DOHH2 (cell line): ENCODE measurements at regions not wholly inside any gene's neighbourhood (a gene's known extent, or its start where the extent isn't known, plus 50 kb on each side); places are given as distances from the start of the nearest gene placed in this dataset.

Source experiments
- H3F3A ChIP-seq: fragments of 200-600 bp; sonication (generic), shearing (Covaris generic); 2 replicates; pipeline ENCODE4 v1.6.0; 2016; ENCODE audit warnings: antibody characterized with exemption, mild to moderate bottlenecking; ENCODE audit not compliant: control insufficient read depth, insufficient read depth
- H3K27ac ChIP-seq: fragments of 200-600 bp; sonication (generic); 2 replicates; pipeline ENCODE4 v1.5.1; 2014; ENCODE audit warnings: low read depth, mild to moderate bottlenecking, low read length, moderate library complexity
- H3K27me3 ChIP-seq: fragments of 200-600 bp; sonication (generic); 2 replicates; pipeline ENCODE4 v1.6.1; 2014; ENCODE audit warnings: mild to moderate bottlenecking, low read length, mixed read lengths; ENCODE audit not compliant: control insufficient read depth
- H3K36me3 ChIP-seq: fragments of 200-600 bp; sonication (generic); 2 replicates; pipeline ENCODE4 v1.6.1; 2014; ENCODE audit warnings: mild to moderate bottlenecking, low read length, moderate library complexity, mixed read lengths; ENCODE audit not compliant: control insufficient read depth
- H3K4me1 ChIP-seq: fragments of 200-600 bp; sonication (generic); 2 replicates; pipeline ENCODE4 v1.6.1; 2014; ENCODE audit warnings: mild to moderate bottlenecking, low read length, mixed read lengths; ENCODE audit not compliant: control insufficient read depth
- H3K4me2 ChIP-seq: fragments of 200-600 bp; sonication (generic); 2 replicates; pipeline ENCODE4 v1.6.0; 2014; ENCODE audit warnings: mild to moderate bottlenecking, low read length, moderate library complexity
- H3K4me3 ChIP-seq: fragments of 200-600 bp; sonication (generic); 2 replicates; pipeline ENCODE4 v1.5.1; 2014; ENCODE audit warnings: mild to moderate bottlenecking, low read length, mixed read lengths
- H3K79me2 ChIP-seq: fragments of 200-600 bp; sonication (generic); 2 replicates; pipeline ENCODE4 v1.6.1; 2014; ENCODE audit warnings: mild to moderate bottlenecking, low read length, mixed read lengths; ENCODE audit not compliant: control insufficient read depth
- H3K9me2 ChIP-seq: fragments of 200-600 bp; sonication (generic); replicated peaks from 2 replicates; pipeline ENCODE4 v1.6.1; 2014; ENCODE audit warnings: mild to moderate bottlenecking, low read length, mixed read lengths; ENCODE audit not compliant: control insufficient read depth
- H3K9me3 ChIP-seq: fragments of 200-600 bp; sonication (generic); 2 replicates; pipeline ENCODE4 v1.6.1; 2014; ENCODE audit warnings: antibody characterized with exemption, low read length, mixed read lengths; ENCODE audit not compliant: control insufficient read depth, insufficient read depth
- H4K20me1 ChIP-seq: fragments of 200-600 bp; sonication (generic); 2 replicates; pipeline ENCODE4 v1.6.0; 2014; ENCODE audit warnings: low read depth, mild to moderate bottlenecking, antibody characterized with exemption, low read length, moderate library complexity; ENCODE audit not compliant: control insufficient read depth, insufficient read depth
- CTCF ChIP-seq: fragments of 200-600 bp; sonication (generic); IDR thresholded peaks from one replicate; pipeline ENCODE4 v1.5.1; 2014; ENCODE audit warnings: antibody characterized with exemption, mild to moderate bottlenecking, low read depth, low read length; ENCODE audit not compliant: poor library complexity, severe bottlenecking
- EZH2phosphoT487 ChIP-seq: fragments of 200-600 bp; sonication (generic); IDR thresholded peaks from 2 replicates; pipeline ENCODE4 v1.6.1; 2017; ENCODE audit warnings: borderline replicate concordance, mild to moderate bottlenecking, antibody characterized with exemption, low read length, moderate library complexity, mixed read lengths

DNA sequence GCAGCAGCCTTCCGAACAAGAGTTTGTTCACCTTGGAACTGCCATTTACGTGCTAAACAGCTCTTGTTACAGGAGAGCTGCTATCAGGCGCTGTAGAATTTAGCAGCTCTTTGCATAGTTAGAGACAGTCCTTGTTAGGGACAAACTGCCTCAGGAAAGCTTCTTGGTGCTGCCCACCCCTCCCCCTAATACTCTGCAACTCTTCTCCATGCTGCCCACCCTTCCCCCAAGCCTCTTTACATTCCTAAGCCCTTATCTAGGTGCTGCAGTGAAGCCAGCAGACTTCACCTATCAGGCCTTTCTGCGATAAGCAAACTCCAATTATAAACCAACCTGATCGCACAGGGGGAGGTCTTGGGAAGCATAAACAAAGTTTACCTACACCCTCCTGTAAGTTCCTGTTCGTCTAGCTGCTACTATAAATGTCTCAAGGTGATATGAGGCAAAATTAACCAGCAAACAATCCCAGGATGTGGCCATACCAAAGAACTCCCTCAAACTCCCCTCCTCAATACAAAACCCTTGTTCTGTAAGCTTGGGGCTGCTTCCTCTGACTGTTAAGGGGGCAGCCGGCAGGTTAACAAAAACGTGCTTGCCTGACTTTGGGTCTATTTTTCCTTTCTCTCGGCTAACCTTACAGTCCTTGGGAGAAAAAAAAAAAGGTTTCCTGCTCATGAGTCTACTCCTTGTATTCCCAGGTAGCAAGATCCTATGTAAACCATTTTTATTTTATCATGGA lies 74.0 kb upstream of the GC start:
- H4K20me1 ChIP-seq: no peaks in the 10 kb centered on the region
- H3K79me2 ChIP-seq: no peaks in the 10 kb centered on the region
- H3K27ac ChIP-seq: no peak overlapping the region
- H3K9me3 ChIP-seq: peaks cover 3% of the 10 kb centered on the region; the same call in 1 of the 2 replicates
- H3K4me2 ChIP-seq: no peak overlapping the region
- H3K27me3 ChIP-seq: no peaks in the 10 kb centered on the region
- TF ChIP-seq CTCF (no peak), EZH2phosphoT487 (no peak)
- no peaks in the 10 kb centered on the region for H3K4me1 ChIP-seq
- H3F3A ChIP-seq: no peaks in the 10 kb centered on the region
- H3K36me3 ChIP-seq: no peaks in the 10 kb centered on the region
- no peaks in the 10 kb centered on the region for H3K9me2 ChIP-seq
- no peak overlapping the region for H3K4me3 ChIP-seq

DNA sequence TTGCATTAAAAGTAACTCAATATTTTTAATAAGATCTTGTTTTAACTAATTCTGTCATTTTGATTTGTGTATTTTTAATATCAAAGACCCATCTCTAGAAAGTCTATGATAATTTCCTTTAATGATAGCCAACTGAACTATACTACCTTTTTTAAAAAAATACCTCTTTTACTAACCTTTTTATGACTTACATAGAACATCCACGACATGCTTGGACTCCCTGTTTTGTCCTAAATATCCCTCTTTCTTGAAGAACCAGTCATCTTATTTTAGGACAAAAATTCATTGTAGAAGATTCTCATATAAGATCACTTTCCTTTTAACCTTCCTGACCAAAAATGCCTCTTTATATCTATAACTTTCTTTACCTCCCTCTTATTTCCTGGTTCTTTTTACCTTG lies 76.8 kb upstream of the GC start:
- H3K27ac ChIP-seq: no peak overlapping the region
- no peaks in the 10 kb centered on the region for H3K79me2 ChIP-seq
- H3K9me3 ChIP-seq: peaks cover 7% of the 10 kb centered on the region; the same call in 1 of the 2 replicates
- no peaks in the 10 kb centered on the region for H3F3A ChIP-seq
- no peaks in the 10 kb centered on the region for H4K20me1 ChIP-seq
- no peak for TF ChIP-seq EZH2phosphoT487
- no peak for TF ChIP-seq CTCF
- no peaks in the 10 kb centered on the region for H3K9me2 ChIP-seq
- H3K4me1 ChIP-seq: no peaks in the 10 kb centered on the region
- no peak overlapping the region for H3K4me3 ChIP-seq
- no peaks in the 10 kb centered on the region for H3K27me3 ChIP-seq
- H3K4me2 ChIP-seq: no peak overlapping the region
- H3K36me3 ChIP-seq: no peaks in the 10 kb centered on the region

DNA sequence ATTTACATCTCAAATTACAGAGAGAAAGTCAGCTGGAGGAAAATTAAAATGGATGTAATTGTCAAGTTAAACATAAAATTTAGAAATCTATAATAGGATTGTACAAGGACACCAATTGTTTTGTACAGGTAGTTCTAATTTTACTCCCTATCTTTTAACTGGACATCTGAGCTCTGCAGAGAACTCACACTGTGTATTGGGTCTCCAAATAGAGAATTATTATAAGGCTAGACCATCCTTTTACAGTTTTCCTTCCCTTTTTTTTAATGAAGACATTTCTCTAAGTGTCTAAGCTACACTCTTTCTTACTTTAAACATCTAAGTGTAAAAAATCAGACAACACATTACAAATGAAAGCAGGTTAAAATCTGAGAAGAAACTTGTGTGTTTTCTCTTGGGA lies 78.4 kb upstream of the GC start:
- Histone ChIP-seq H3K9me2 (no peaks in the 10 kb centered on the region), H3K9me3 (peaks cover 7% of the 10 kb centered on the region; the same call in 1 of the 2 replicates), H3K4me2 (no peak overlapping the region)

More for the DNA sequence above, 78.4 kb upstream of the GC start:
- H3K27ac ChIP-seq: no peak overlapping the region
- no peaks in the 10 kb centered on the region for H3K36me3 ChIP-seq
- H3K4me1 ChIP-seq: no peaks in the 10 kb centered on the region
- H3K27me3 ChIP-seq: no peaks in the 10 kb centered on the region
- no peaks in the 10 kb centered on the region for H3K79me2 ChIP-seq
- TF ChIP-seq EZH2phosphoT487: no peak
- TF ChIP-seq CTCF: no peak
- no peaks in the 10 kb centered on the region for H4K20me1 ChIP-seq
- no peaks in the 10 kb centered on the region for H3F3A ChIP-seq
- H3K4me3 ChIP-seq: no peak overlapping the region
